ENCODE measurements at regions not wholly inside any gene's neighbourhood (a gene's known extent, or its start where the extent isn't known, plus 50 kb on each side); places are given as distances from the start of the nearest gene placed in this dataset.

DNA sequence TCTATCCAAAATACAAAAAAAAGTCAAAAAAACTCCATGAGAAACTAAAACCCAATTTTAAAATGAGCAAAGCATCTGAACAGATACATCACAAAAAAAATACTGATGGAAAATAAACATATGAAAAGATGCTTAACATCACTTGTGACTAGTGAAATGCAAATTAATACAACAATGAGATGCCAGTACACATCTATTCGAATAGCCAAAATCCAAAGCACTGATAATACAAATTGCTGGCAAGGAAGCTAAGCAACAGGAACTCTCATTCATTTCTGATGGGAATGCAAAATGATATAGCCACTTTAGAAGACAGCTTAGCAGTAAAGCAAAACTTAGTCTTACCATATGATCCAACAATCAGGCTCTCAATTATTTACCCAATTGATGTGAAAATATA, 190.2 kb upstream of the FN1 start:
- DNase-seq: no peak
- H3K27me3 Mint-ChIP-seq (ENCODE audit: low read depth, poor library complexity): no peaks in the 10 kb centered on the region
- peaks cover 7% of the 10 kb centered on the region for H3K36me3 Mint-ChIP-seq (ENCODE audit: low read depth)
- H3K9me3 Mint-ChIP-seq: peaks cover 15% of the 10 kb centered on the region
- H3K4me1 Mint-ChIP-seq: peaks cover 34% of the 10 kb centered on the region
- no peak overlapping the region for H3K27ac Mint-ChIP-seq
- TF ChIP-seq, protein P1, sequence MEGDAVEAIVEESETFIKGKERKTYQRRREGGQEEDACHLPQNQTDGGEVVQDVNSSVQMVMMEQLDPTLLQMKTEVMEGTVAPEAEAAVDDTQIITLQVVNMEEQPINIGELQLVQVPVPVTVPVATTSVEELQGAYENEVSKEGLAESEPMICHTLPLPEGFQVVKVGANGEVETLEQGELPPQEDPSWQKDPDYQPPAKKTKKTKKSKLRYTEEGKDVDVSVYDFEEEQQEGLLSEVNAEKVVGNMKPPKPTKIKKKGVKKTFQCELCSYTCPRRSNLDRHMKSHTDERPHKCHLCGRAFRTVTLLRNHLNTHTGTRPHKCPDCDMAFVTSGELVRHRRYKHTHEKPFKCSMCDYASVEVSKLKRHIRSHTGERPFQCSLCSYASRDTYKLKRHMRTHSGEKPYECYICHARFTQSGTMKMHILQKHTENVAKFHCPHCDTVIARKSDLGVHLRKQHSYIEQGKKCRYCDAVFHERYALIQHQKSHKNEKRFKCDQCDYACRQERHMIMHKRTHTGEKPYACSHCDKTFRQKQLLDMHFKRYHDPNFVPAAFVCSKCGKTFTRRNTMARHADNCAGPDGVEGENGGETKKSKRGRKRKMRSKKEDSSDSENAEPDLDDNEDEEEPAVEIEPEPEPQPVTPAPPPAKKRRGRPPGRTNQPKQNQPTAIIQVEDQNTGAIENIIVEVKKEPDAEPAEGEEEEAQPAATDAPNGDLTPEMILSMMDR (IDR thresholded peaks at IDR 0.05): no peak
- H3K4me3 Mint-ChIP-seq: no peak overlapping the region

DNA sequence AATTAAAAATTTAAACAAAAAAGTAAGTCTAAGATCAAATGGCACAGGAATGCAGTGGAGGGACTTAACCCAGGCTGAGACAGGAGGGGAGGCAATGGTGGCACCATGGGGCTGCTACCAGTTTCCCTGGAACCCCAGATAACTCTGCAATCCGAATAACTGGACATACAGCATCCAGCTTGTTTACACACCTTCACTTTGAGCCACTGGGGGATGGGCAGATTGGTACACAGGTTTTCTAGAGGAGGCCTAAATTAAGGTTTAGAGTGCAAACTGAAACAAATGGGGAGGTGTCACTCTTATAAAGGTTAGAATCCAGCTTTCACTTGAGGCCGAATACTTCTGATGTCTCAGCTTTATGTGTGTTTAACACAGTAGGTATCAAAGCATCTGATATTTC, 189.3 kb upstream of the FN1 start:
- no peak overlapping the region for H3K4me3 Mint-ChIP-seq
- TF ChIP-seq, protein P1 (IDR thresholded peaks at IDR 0.05): no peak
- peaks cover under 1% of the 10 kb centered on the region for H3K36me3 Mint-ChIP-seq (ENCODE audit: low read depth)
- no peak for DNase-seq
- peaks cover 6% of the 10 kb centered on the region for H3K9me3 Mint-ChIP-seq
- peaks cover 42% of the 10 kb centered on the region for H3K4me1 Mint-ChIP-seq
- H3K27ac Mint-ChIP-seq: peak overlapping the region; percentile 42
- no peaks in the 10 kb centered on the region for H3K27me3 Mint-ChIP-seq (ENCODE audit: low read depth, poor library complexity)

DNA sequence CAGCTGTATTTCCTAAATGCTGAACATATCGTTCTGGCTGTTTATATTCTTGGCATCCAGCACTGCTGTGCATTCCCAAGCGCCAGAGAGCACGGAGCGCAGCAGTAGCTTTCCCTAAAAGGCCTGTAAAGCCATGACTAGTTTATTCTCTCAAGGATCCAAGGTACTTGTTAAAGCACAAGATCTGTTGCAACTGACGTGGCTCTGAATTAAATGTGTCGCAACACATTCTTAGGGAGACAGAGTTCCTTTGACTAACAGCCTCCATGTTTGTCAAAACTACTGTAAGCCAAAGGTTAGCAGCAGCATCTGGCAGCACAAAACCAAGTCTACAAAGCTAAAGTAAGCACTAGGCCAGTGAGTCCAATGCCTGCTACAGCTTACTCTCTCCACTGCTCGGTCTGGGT, 188.6 kb upstream of the FN1 start:
- peak overlapping the region; percentile 48 for H3K27ac Mint-ChIP-seq
- no peaks in the 10 kb centered on the region for H3K36me3 Mint-ChIP-seq (ENCODE audit: low read depth)

DNA sequence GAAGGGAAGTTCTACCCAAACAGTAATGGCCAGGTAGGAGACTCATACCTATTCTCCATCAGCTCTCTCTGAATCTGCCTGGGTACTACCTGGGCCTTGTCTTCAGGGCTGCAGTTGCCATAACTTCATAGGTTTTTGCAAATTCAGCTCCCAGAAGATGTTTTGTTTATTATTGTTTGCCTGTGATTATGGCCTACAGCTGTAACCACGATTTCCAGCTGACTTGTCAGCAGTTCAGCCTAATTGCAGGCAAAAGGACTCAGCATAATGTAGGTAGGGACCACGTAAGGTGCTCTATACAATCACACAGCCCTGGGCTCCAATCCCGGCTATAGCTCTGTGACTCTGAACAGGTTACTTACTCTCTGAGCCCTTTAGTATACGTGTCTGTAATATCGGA, 187.0 kb upstream of the FN1 start:
- no peak overlapping the region for H3K27ac Mint-ChIP-seq
- TF ChIP-seq, protein P1 (IDR thresholded peaks at IDR 0.05): no peak
- H3K4me3 Mint-ChIP-seq: no peak overlapping the region
- H3K9me3 Mint-ChIP-seq: peaks cover 5% of the 10 kb centered on the region
- peaks cover 66% of the 10 kb centered on the region for H3K4me1 Mint-ChIP-seq
- no peaks in the 10 kb centered on the region for H3K27me3 Mint-ChIP-seq (ENCODE audit: low read depth, poor library complexity)
- DNase-seq: no peak
- H3K36me3 Mint-ChIP-seq (ENCODE audit: low read depth): no peaks in the 10 kb centered on the region

More for the DNA sequence above, 188.6 kb upstream of the FN1 start:
- TF ChIP-seq, protein P1 (IDR thresholded peaks at IDR 0.05): no peak
- DNase-seq: no peak
- H3K9me3 Mint-ChIP-seq: peaks cover under 1% of the 10 kb centered on the region
- H3K4me1 Mint-ChIP-seq: peaks cover 50% of the 10 kb centered on the region
- no peak overlapping the region for H3K4me3 Mint-ChIP-seq
- H3K27me3 Mint-ChIP-seq (ENCODE audit: low read depth, poor library complexity): no peaks in the 10 kb centered on the region

DNA sequence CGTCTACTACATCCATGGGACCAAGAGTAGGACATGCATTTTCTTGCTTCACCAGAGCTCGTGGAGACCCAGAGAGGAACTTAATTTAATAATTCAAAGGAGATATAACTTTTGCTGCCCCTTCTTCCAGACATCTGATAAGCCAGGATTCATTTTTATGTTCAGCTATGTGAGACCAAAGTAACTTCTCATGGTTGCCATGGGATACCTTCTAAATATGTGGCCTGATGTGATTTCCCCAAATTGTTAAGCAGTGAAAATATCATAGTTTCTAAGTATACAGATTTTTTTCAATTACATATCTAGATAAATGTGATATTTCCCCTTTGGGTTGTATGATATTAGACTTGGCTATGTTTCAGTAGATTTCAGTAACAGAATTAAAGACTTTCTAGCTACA, 185.5 kb upstream of the FN1 start:
- TF ChIP-seq, protein P1 (IDR thresholded peaks at IDR 0.05): no peak
- H3K9me3 Mint-ChIP-seq: peaks cover 13% of the 10 kb centered on the region
- H3K27me3 Mint-ChIP-seq (ENCODE audit: low read depth, poor library complexity): no peaks in the 10 kb centered on the region
- DNase-seq: no peak
- no peak overlapping the region for H3K27ac Mint-ChIP-seq
- H3K4me3 Mint-ChIP-seq: peak overlapping the region; percentile 61
- H3K4me1 Mint-ChIP-seq: peaks cover 66% of the 10 kb centered on the region
- H3K36me3 Mint-ChIP-seq (ENCODE audit: low read depth): peaks cover 10% of the 10 kb centered on the region

DNA sequence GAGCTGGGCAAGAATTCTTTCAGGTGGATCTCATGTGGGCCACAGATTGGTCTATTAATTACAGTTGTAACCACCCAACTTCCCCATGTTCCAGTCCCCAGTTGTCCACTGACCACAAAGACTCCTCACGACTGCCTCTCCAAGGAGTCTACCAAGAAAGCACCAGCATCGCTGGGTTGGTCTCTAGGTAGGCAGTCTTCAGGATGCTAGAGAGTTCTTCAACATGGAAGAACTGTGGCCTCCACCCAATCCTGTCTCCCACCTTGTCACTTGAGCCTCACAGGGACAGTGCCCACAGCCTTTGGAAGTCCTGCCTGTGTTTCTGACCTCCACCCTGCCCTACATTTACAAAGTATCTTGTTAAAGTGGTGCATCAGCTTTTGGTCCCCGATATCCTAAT, 184.7 kb upstream of the FN1 start:
- Mint-ChIP-seq H3K4me3 (peak overlapping the region; percentile 61), H3K27me3 (ENCODE audit: low read depth, poor library complexity) (peaks cover 1% of the 10 kb centered on the region), H3K27ac (peak overlapping the region; percentile 64), H3K36me3 (ENCODE audit: low read depth) (peaks cover 17% of the 10 kb centered on the region), H3K9me3 (peaks cover 20% of the 10 kb centered on the region), H3K4me1 (peaks cover 64% of the 10 kb centered on the region)
- DNase-seq: no peak
- TF ChIP-seq, protein P1 (IDR thresholded peaks at IDR 0.05): no peak

Data from nephron progenitor cell (in vitro differentiated cells).